ENCODE measurements at regions not wholly inside any gene's neighbourhood (a gene's known extent, or its start where the extent isn't known, plus 50 kb on each side); places are given as distances from the start of the nearest gene placed in this dataset.

GRCh38 chr1:168875831-168876230, 146.8 kb upstream of the DPT start:
- DNase-seq = no peak

- no peak for DNase-seq
Observed at GRCh38 chr1:168876830-168877229, 147.8 kb upstream of the DPT start.

GRCh38 chr1:168879896-168880734, 151.1 kb upstream of the DPT start:
- DNase-seq = no peak

GRCh38 chr1:168881656-168882260, 152.8 kb upstream of the DPT start:
- DNase-seq = no peak

GRCh38 chr1:168887381-168887780, 158.4 kb upstream of the DPT start:
- no peak for DNase-seq

- DNase-seq = no peak
Observed at GRCh38 chr1:168888418-168888817, 159.4 kb upstream of the DPT start.

GRCh38 chr1:168892931-168893330, 163.9 kb upstream of the DPT start:
- DNase-seq = no peak

- DNase-seq = no peak
Observed at GRCh38 chr1:168893359-168893801, 164.4 kb upstream of the DPT start.

- no peak for DNase-seq
Observed at GRCh38 chr1:168894397-168894903, 165.4 kb upstream of the DPT start.

GRCh38 chr1:168897249-168897648, 168.2 kb upstream of the DPT start:
- no peak for DNase-seq

- DNase-seq = no peak
Observed at GRCh38 chr1:168903237-168903830, 174.3 kb upstream of the DPT start.

GRCh38 chr1:168905633-168906032, 176.6 kb upstream of the DPT start:
- DNase-seq = no peak

GRCh38 chr1:168906367-168906766, 177.4 kb upstream of the DPT start:
- no peak for DNase-seq

- DNase-seq = no peak
Observed at GRCh38 chr1:168907053-168907452, 178.0 kb upstream of the DPT start.

GRCh38 chr1:168907786-168908348, 178.9 kb upstream of the DPT start:
- no peak for DNase-seq

- no peak for DNase-seq
Observed at GRCh38 chr1:168910403-168910802, 181.4 kb upstream of the DPT start.

GRCh38 chr1:168911370-168911769, 182.4 kb upstream of the DPT start:
- no peak for DNase-seq

GRCh38 chr1:168913711-168914463, 184.9 kb upstream of the DPT start:
- DNase-seq = no peak

- DNase-seq = no peak
Observed at GRCh38 chr1:168917309-168917708, 188.3 kb upstream of the DPT start.

- DNase-seq = no peak
Observed at GRCh38 chr1:168917796-168918195, 188.7 kb upstream of the ATP1B1 start.

- DNase-seq = no peak
Observed at GRCh38 chr1:168918860-168919741, 187.4 kb upstream of the ATP1B1 start.
